ENCODE measurements at regions not wholly inside any gene's neighbourhood (a gene's known extent, or its start where the extent isn't known, plus 50 kb on each side); places are given as distances from the start of the nearest gene placed in this dataset.
"Not testable (repeated sequence)": the region's sequence is repeated elsewhere in the genome, so short reads cannot be mapped to it uniquely, and the experiment has no call there.

- H3K9me3 ChIP-seq = no peaks in the 10 kb centered on the region
- H3K4me1 ChIP-seq = no peaks in the 10 kb centered on the region
- H3K36me3 ChIP-seq = no peaks in the 10 kb centered on the region
- H3K4me3 ChIP-seq (ENCODE audit: low read depth, low read length) = no peak overlapping the region
- no peak for DNase-seq
- no peaks in the 10 kb centered on the region for H3K27me3 ChIP-seq
- TF ChIP-seq, protein P1, sequence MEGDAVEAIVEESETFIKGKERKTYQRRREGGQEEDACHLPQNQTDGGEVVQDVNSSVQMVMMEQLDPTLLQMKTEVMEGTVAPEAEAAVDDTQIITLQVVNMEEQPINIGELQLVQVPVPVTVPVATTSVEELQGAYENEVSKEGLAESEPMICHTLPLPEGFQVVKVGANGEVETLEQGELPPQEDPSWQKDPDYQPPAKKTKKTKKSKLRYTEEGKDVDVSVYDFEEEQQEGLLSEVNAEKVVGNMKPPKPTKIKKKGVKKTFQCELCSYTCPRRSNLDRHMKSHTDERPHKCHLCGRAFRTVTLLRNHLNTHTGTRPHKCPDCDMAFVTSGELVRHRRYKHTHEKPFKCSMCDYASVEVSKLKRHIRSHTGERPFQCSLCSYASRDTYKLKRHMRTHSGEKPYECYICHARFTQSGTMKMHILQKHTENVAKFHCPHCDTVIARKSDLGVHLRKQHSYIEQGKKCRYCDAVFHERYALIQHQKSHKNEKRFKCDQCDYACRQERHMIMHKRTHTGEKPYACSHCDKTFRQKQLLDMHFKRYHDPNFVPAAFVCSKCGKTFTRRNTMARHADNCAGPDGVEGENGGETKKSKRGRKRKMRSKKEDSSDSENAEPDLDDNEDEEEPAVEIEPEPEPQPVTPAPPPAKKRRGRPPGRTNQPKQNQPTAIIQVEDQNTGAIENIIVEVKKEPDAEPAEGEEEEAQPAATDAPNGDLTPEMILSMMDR (IDR thresholded peaks at IDR 0.05; ENCODE audit: low read depth, low read length) = peak; percentile 11; the same call in 1 of the 2 replicates
Measured at GRCh38 chr3:908839-909238, 184.0 kb upstream of the CNTN6 start.

DNA sequence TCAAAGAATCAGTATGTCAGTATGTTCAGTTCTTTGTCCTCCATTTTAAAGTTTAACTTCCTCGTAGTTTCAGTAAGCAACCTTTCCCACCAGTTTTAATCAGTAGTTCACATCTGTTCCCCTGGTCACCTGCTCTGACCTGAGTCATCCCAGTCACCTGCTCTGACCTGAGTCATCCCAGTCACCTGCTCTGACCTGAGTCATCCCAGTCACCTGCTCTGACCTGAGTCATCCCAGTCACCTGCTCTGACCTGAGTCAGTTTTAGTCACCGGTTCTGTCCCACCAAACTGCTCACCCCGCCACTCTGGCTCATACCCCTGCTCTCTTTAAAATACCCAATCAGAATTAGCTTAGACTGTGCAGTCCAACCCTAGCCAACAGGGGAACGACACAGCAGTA, 180.1 kb upstream of the CNTN6 start:
- not testable (repeated sequence) for H3K36me3 ChIP-seq; H3K4me1 ChIP-seq; H3K4me3 ChIP-seq (ENCODE audit: low read depth, low read length); H3K9me3 ChIP-seq; H3K27me3 ChIP-seq; DNase-seq

- TF ChIP-seq, protein P1 (IDR thresholded peaks at IDR 0.05; ENCODE audit: low read depth, low read length) = no peak
- Histone ChIP-seq H3K9me3 (no peaks in the 10 kb centered on the region), H3K4me3 (ENCODE audit: low read depth, low read length) (no peak overlapping the region), H3K36me3 (no peaks in the 10 kb centered on the region), H3K27me3 (no peaks in the 10 kb centered on the region), H3K4me1 (no peaks in the 10 kb centered on the region)
- DNase-seq = no peak
Measured at GRCh38 chr3:923161-923910, 169.5 kb upstream of the CNTN6 start.

- no peaks in the 10 kb centered on the region for H3K9me3 ChIP-seq
- DNase-seq = no peak
- no peaks in the 10 kb centered on the region for H3K36me3 ChIP-seq
- H3K27me3 ChIP-seq = no peaks in the 10 kb centered on the region
- no peaks in the 10 kb centered on the region for H3K4me1 ChIP-seq
- H3K4me3 ChIP-seq (ENCODE audit: low read depth, low read length) = no peak overlapping the region
- TF ChIP-seq, protein P1 (IDR thresholded peaks at IDR 0.05; ENCODE audit: low read depth, low read length) = no peak
Measured at GRCh38 chr3:930866-931265, 162.0 kb upstream of the CNTN6 start.

- Histone ChIP-seq H3K36me3 (no peaks in the 10 kb centered on the region), H3K9me3 (no peaks in the 10 kb centered on the region), H3K27me3 (no peaks in the 10 kb centered on the region), H3K4me1 (no peaks in the 10 kb centered on the region), H3K4me3 (ENCODE audit: low read depth, low read length) (no peak overlapping the region)
- DNase-seq = no peak
- TF ChIP-seq, protein P1 (IDR thresholded peaks at IDR 0.05; ENCODE audit: low read depth, low read length) = no peak
Measured at GRCh38 chr3:933326-933725, 159.5 kb upstream of the CNTN6 start.

- H3K27me3 ChIP-seq = no peaks in the 10 kb centered on the region
- H3K4me3 ChIP-seq (ENCODE audit: low read depth, low read length) = no peak overlapping the region
- TF ChIP-seq, protein P1 (IDR thresholded peaks at IDR 0.05; ENCODE audit: low read depth, low read length) = no peak
- DNase-seq = no peak
- no peaks in the 10 kb centered on the region for H3K9me3 ChIP-seq
- no peaks in the 10 kb centered on the region for H3K36me3 ChIP-seq
- no peaks in the 10 kb centered on the region for H3K4me1 ChIP-seq
Measured at GRCh38 chr3:944786-945185, 148.0 kb upstream of the CNTN6 start.

Data from BE2C (cell line).